Stomach (tissue), 4 donors: ENCODE measurements at regions not wholly inside any gene's neighbourhood (a gene's known extent, or its start where the extent isn't known, plus 50 kb on each side); places are given as distances from the start of the nearest gene placed in this dataset.

ENCODE experiments used
- POLR2A ChIP-seq, 4 donors: fragments of 450-650 bp; IDR thresholded peaks; one replicate each; pipeline ENCODE4 v1.6.1; 2016; ENCODE audit warnings: antibody characterized with exemption in 4 of 4, control low read depth in 2 of 4, mild to moderate bottlenecking in 1 of 4, moderate library complexity in 1 of 4
- TF ChIP-seq, protein P1 (sequence below), 7 experiments: fragments of 450-650 bp in 4 of 7; fragments of 200-600 bp in 3 of 7; sonication (generic) in 3 of 7; IDR thresholded peaks; one replicate each; pipeline ENCODE4 v1.5.1; 2016 to 2019; ENCODE audit warnings: antibody characterized with exemption in 7 of 7, control low read depth in 2 of 7, mild to moderate bottlenecking in 1 of 7

- no peak for TF ChIP-seq POLR2A (IDR thresholded peaks at IDR 0.05)
- TF ChIP-seq, protein P1, sequence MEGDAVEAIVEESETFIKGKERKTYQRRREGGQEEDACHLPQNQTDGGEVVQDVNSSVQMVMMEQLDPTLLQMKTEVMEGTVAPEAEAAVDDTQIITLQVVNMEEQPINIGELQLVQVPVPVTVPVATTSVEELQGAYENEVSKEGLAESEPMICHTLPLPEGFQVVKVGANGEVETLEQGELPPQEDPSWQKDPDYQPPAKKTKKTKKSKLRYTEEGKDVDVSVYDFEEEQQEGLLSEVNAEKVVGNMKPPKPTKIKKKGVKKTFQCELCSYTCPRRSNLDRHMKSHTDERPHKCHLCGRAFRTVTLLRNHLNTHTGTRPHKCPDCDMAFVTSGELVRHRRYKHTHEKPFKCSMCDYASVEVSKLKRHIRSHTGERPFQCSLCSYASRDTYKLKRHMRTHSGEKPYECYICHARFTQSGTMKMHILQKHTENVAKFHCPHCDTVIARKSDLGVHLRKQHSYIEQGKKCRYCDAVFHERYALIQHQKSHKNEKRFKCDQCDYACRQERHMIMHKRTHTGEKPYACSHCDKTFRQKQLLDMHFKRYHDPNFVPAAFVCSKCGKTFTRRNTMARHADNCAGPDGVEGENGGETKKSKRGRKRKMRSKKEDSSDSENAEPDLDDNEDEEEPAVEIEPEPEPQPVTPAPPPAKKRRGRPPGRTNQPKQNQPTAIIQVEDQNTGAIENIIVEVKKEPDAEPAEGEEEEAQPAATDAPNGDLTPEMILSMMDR (IDR thresholded peaks at IDR 0.05) = no peak
These were observed 70.5 kb upstream of the WNT11 start for GRCh38 chr11:76276781-76277155.
